ENCODE measurements at regions not wholly inside any gene's neighbourhood (a gene's known extent, or its start where the extent isn't known, plus 50 kb on each side); places are given as distances from the start of the nearest gene placed in this dataset.

- TF ChIP-seq ZNF580 (CRISPR knock-in tag; IDR thresholded peaks at IDR 0.05; ENCODE audit: borderline replicate concordance, low read depth) (peak; percentile 89), ETV5 (CRISPR knock-in tag; IDR thresholded peaks at IDR 0.05; ENCODE audit: borderline replicate concordance) (peak; percentile 92), REL (CRISPR knock-in tag; conservative IDR thresholded peaks at IDR 0.05) (no peak), KLF11 (CRISPR knock-in tag; IDR thresholded peaks at IDR 0.05) (no peak), MIER3 (CRISPR knock-in tag; IDR thresholded peaks at IDR 0.05; ENCODE audit: borderline replicate concordance) (peak; percentile 97), ZUFSP (CRISPR knock-in tag; IDR thresholded peaks at IDR 0.05; ENCODE audit: borderline replicate concordance) (no peak), HIVEP1 (CRISPR knock-in tag; IDR thresholded peaks at IDR 0.05) (no peak), ZNF296 (CRISPR knock-in tag; conservative IDR thresholded peaks at IDR 0.05) (no peak), KAT2B (IDR thresholded peaks at IDR 0.05; ENCODE audit: borderline replicate concordance, low read depth, low read length) (no peak), ZNF235 (CRISPR knock-in tag; IDR thresholded peaks at IDR 0.05; ENCODE audit: borderline replicate concordance) (no peak), CHCHD3 (CRISPR knock-in tag; IDR thresholded peaks at IDR 0.05) (no peak), ZNF629 (CRISPR knock-in tag; conservative IDR thresholded peaks at IDR 0.05) (no peak; the same call in 1 of the 2 replicates), ZNF772 (CRISPR knock-in tag; IDR thresholded peaks at IDR 0.05) (peak; percentile 91), ZNF646 (CRISPR knock-in tag; IDR thresholded peaks at IDR 0.05) (no peak; the same call in 1 of the 2 replicates), RBM22 (optimal IDR thresholded peaks at IDR 0.05; ENCODE audit: low read length) (no peak), FUBP1 (CRISPR knock-in tag; IDR thresholded peaks at IDR 0.05; ENCODE audit: borderline replicate concordance) (no peak), ARHGAP35 (CRISPR knock-in tag; IDR thresholded peaks at IDR 0.05; ENCODE audit: borderline replicate concordance) (no peak), BRCA1 (CRISPR knock-in tag; IDR thresholded peaks at IDR 0.05) (peak; percentile 73; the same call in 1 of the 2 replicates), HNRNPL (IDR thresholded peaks at IDR 0.05; ENCODE audit: low read depth, low read length) (no peak), XBP1 (CRISPR knock-in tag; IDR thresholded peaks at IDR 0.05) (no peak), ATAD3A (CRISPR knock-in tag; IDR thresholded peaks at IDR 0.05) (no peak)
Measured at GRCh38 chr7:16989811-16990413, 108.1 kb upstream of the AGR3 start (continued).

Data from HepG2 (cell line).